IPS DF 6.9 (cell line): ENCODE measurements at regions not wholly inside any gene's neighbourhood (a gene's known extent, or its start where the extent isn't known, plus 50 kb on each side); places are given as distances from the start of the nearest gene placed in this dataset.

Experiments
- DNase-seq: peaks from one replicate; pipeline ENCODE4 v3.0.0-alpha.2; 2013; ENCODE audit warnings: low read depth, low spot score
- H3K27ac ChIP-seq: one replicate; pipeline ENCODE4 v1.5.1; 2013; ENCODE audit warnings: low read length, control low read depth
- H3K27me3 ChIP-seq: 2 replicates; pipeline ENCODE4 v1.6.1; 2013; ENCODE audit warnings: mild to moderate bottlenecking, low read length; ENCODE audit not compliant: control insufficient read depth, insufficient read depth
- H3K36me3 ChIP-seq: 2 replicates; pipeline ENCODE4 v1.6.1; 2013; ENCODE audit warnings: low read length; ENCODE audit not compliant: control insufficient read depth, insufficient read depth
- H3K4me1 ChIP-seq: 2 replicates; pipeline ENCODE4 v1.6.1; 2013; ENCODE audit warnings: low read length; ENCODE audit not compliant: control insufficient read depth, insufficient read depth
- H3K4me3 ChIP-seq: 2 replicates; pipeline ENCODE4 v1.5.1; 2013; ENCODE audit warnings: mild to moderate bottlenecking, low read length
- H3K9me3 ChIP-seq: 2 replicates; pipeline ENCODE4 v1.6.1; 2013; ENCODE audit warnings: low read length, inconsistent platforms; ENCODE audit not compliant: control insufficient read depth, insufficient read depth
- WGBS: extraction: QIAGEN DNeasy Blood & Tissue Kit; methylation state at CpG from one replicate; pipeline ENCODE4 v1.1.7; 2013; ENCODE audit warnings: mixed read lengths, missing lambda C conversion rate; ENCODE audit not compliant: insufficient read length, insufficient coverage; 5-methylcytosine and 5-hydroxymethylcytosine counted together

GRCh38 chr1:48084826-48085225 is 87.6 kb upstream of the TRABD2B start:
- Histone ChIP-seq H3K9me3 (no peaks in the 10 kb centered on the region), H3K27ac (no peak overlapping the region), H3K27me3 (no peaks in the 10 kb centered on the region), H3K36me3 (no peaks in the 10 kb centered on the region), H3K4me1 (no peaks in the 10 kb centered on the region), H3K4me3 (no peak overlapping the region)
- DNase-seq, result no peak
- no CpG with 5 or more reads among the region's 4 CpGs for WGBS

GRCh38 chr1:48082271-48082962 is 85.2 kb upstream of the TRABD2B start:
- no CpG with 5 or more reads among the region's 6 CpGs for WGBS
- Histone ChIP-seq H3K36me3 (no peaks in the 10 kb centered on the region), H3K27ac (no peak overlapping the region), H3K4me1 (no peaks in the 10 kb centered on the region), H3K9me3 (no peaks in the 10 kb centered on the region), H3K27me3 (no peaks in the 10 kb centered on the region), H3K4me3 (no peak overlapping the region)
- no peak for DNase-seq

GRCh38 chr1:48080331-48081255 is 83.4 kb upstream of the TRABD2B start:
- Histone ChIP-seq H3K4me3 (no peak overlapping the region), H3K27me3 (no peaks in the 10 kb centered on the region), H3K36me3 (no peaks in the 10 kb centered on the region), H3K27ac (no peak overlapping the region), H3K9me3 (no peaks in the 10 kb centered on the region), H3K4me1 (no peaks in the 10 kb centered on the region)
- WGBS, result no CpG with 5 or more reads among the region's 6 CpGs
- DNase-seq, result no peak

DNA sequence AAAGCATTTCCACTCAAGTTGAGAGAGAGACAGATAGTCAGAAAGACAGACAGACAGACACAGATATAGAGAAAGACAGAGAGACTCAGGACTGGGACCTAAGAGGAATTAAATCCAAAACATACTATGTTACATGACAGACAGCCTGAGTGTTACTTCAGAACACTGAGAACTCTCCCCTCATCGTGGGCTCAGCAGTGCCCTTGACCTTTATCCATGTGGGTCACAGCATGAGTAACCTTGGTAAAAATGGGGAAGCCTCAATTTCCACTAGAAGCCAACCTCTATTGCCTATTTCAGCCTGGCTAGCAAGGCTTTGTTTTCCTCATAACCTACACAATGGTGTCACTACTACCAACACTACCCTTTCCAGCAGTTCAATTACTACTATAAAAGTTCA is 81.9 kb upstream of the TRABD2B start:
- no peaks in the 10 kb centered on the region for H3K4me1 ChIP-seq
- H3K27ac ChIP-seq, result no peak overlapping the region
- H3K36me3 ChIP-seq, result no peaks in the 10 kb centered on the region
- no peaks in the 10 kb centered on the region for H3K9me3 ChIP-seq
- no peaks in the 10 kb centered on the region for H3K27me3 ChIP-seq
- WGBS, result no CpG with 5 or more reads among the region's 1 CpG
- no peak overlapping the region for H3K4me3 ChIP-seq
- no peak for DNase-seq

DNA sequence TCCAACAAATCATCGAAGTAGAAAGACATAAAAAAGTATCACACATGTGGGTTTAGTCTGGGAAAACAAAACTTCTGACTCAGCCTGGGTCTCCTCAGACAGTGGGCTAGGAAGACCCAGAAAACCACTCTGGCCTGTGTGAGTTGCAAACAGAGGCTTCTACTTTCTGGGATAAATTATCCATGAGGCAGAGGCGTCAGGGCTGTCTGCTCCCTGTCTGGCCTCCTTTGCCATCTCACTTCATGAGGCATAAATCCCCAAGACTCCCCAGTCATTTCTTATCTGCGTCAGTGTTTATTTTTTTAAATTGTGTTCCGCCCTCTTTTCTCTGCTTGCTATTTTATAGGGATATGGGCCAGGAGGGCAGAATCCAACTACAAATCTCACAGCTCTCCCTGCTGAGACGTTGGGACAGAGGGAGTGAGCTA is 80.6 kb upstream of the TRABD2B start:
- Histone ChIP-seq H3K27ac (no peak overlapping the region), H3K27me3 (no peaks in the 10 kb centered on the region), H3K36me3 (no peaks in the 10 kb centered on the region), H3K9me3 (no peaks in the 10 kb centered on the region), H3K4me3 (no peak overlapping the region), H3K4me1 (no peaks in the 10 kb centered on the region)
- no CpG with 5 or more reads among the region's 5 CpGs for WGBS
- no peak for DNase-seq

DNA sequence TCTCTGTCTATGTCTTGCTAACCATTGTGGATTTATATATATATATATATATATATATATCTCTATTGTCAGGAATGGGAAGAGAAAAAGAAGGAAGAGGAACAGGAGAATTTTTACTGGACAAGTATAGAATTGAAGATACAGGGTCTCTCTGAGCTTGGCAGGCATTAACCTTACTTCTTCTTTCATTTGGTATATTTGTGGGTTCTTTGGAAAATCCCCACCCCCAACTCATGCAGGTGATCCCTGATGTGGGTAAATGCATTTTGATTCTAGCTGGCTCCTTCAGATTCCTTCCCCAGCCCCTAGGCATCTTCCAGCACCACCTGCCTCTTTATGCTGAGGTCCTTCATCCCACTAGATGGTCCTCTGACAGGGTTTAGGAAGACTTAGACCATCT is 78.8 kb upstream of the TRABD2B start:
- Histone ChIP-seq H3K9me3 (no peaks in the 10 kb centered on the region), H3K36me3 (no peaks in the 10 kb centered on the region), H3K4me3 (no peak overlapping the region), H3K27me3 (no peaks in the 10 kb centered on the region), H3K4me1 (no peaks in the 10 kb centered on the region), H3K27ac (no peak overlapping the region)
- DNase-seq, result no peak

DNA sequence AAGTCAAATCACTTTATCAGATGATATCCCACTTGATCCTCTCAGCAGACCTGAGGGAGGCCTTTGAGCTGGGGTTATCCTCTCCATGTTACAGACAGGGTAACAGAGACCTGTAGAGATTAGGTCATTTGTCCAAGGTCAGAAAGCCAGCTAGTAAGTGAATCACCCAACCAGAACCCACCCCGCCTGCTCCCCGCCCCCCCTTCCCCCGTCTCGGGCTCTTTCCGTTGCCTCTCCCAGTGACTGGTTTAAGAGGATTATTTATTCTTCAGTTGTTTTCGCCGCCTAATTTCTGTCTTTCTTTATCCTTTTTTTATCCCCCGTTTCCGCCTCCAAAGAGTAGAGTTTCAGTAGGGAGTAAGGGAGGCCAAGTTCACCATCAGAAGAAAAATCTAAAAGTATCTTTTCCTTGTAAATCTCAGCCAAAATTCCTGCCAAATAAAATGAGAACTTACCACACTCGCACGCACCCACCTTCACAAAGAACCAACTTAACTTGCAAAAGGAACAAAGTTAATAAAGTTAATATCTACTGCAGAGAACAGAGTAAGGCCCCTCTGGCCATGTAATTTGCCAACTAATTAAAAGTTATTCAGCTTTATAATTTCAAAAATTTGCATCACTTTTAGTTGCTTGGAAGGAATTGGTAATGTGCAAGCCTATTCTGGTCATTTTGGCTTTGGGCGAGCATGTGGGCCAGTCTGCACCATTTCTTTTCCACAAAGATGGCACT is 76.8 kb upstream of the TRABD2B start:
- no CpG with 5 or more reads among the region's 12 CpGs for WGBS

DNA sequence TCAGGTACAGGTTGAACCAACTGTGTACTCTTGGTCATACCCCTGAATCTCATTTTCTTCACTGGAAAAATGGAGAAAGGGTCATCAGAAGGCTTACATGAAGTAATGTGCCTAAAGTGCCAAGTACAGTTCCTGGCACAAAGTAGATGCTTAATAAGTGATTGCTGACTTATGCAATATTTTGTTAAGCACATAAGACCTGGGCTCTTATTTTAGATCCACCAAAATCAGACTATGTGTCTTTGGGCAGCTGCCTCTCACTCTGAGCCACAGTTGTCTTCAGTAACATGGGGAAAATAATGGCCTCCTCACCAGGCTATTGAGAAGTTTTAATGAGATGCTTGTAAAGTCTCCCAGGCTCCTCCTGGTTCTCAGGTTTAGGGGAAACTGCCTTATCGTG is 74.3 kb upstream of the TRABD2B start:
- Histone ChIP-seq H3K4me1 (no peaks in the 10 kb centered on the region), H3K27ac (no peak overlapping the region), H3K9me3 (no peaks in the 10 kb centered on the region), H3K27me3 (no peaks in the 10 kb centered on the region), H3K4me3 (no peak overlapping the region), H3K36me3 (no peaks in the 10 kb centered on the region)
- no peak for DNase-seq
- no CpG with 5 or more reads among the region's 1 CpG for WGBS

More for the DNA sequence above, 76.8 kb upstream of the TRABD2B start:
- Histone ChIP-seq H3K4me3 (no peak overlapping the region), H3K4me1 (no peaks in the 10 kb centered on the region), H3K36me3 (no peaks in the 10 kb centered on the region), H3K27ac (no peak overlapping the region), H3K27me3 (no peaks in the 10 kb centered on the region), H3K9me3 (no peaks in the 10 kb centered on the region)
- no peak for DNase-seq

DNA sequence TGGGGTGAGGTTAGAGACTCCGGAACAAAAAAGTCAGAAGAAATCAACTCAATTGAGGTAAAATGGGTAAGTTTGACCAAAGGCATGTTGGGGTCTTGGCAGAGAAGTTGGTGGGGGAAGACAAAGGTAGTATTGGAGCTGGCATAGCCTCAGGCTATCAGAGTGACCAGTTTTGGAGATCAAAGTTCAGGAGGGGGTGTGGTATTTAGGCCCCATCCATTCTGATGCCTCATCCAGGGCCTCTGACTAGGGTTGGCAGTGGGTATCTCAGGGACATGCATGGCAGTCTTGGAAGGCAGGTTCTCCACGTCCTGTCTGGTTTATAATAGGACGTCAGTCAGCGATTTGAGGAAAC is 73.2 kb upstream of the TRABD2B start:
- H3K36me3 ChIP-seq, result no peaks in the 10 kb centered on the region
- no peaks in the 10 kb centered on the region for H3K27me3 ChIP-seq
- H3K27ac ChIP-seq, result no peak overlapping the region
- no CpG with 5 or more reads among the region's 4 CpGs for WGBS
- no peak for DNase-seq
- H3K9me3 ChIP-seq, result no peaks in the 10 kb centered on the region
- no peak overlapping the region for H3K4me3 ChIP-seq
- no peaks in the 10 kb centered on the region for H3K4me1 ChIP-seq

DNA sequence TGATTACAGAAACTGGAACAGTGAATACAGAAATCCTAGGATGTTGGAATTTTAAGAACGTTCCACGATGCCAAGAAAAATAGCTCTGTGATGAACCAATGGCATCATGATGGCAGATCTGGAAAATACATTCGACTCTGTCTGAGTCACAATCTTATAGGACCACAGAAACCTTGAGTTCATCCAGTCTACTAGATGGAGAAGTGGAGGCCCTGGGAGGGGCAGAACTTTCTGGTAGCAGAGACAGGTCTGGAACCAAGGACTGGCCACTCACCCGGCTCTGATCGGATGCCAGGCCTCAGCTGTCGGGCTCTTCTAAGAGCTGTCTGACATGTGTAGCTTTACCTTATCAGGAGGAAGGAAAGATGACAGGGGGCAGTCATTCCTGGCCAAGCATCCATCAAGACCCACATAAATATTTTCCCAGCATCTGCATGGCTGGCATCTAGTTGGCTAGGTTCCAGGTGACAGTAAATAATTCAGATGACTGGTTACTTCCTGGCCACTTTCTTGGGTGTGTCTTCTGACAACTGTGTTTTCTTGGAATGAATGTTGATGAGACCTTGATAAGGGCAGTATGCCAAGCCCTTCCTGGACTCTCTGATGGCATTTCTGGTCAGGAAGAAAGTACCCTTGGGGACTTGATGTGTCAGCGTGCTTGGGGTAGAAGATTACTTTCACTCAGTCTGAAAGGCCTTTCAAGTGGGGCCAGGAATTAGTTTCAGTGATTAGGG is 72.6 kb upstream of the TRABD2B start:
- Histone ChIP-seq H3K27ac (no peak overlapping the region), H3K4me3 (no peak overlapping the region), H3K4me1 (no peaks in the 10 kb centered on the region), H3K9me3 (no peaks in the 10 kb centered on the region), H3K36me3 (no peaks in the 10 kb centered on the region), H3K27me3 (no peaks in the 10 kb centered on the region)
- DNase-seq, result no peak
- WGBS, result no CpG with 5 or more reads among the region's 7 CpGs
